ENCODE measurements at regions not wholly inside any gene's neighbourhood (a gene's known extent, or its start where the extent isn't known, plus 50 kb on each side); places are given as distances from the start of the nearest gene placed in this dataset.

GRCh38 chr6:158911746-158912480, 88.1 kb downstream of the RSPH3 start:
- TF ChIP-seq CTCF (IDR thresholded peaks at IDR 0.05; ENCODE audit: insufficient read depth, low read depth, low read length) = no peak
- DNase-seq (ENCODE audit: low read depth) = no peak
- H3K4me3 ChIP-seq (ENCODE audit: low read depth, low read length) = no peak overlapping the region

- TF ChIP-seq CTCF (IDR thresholded peaks at IDR 0.05; ENCODE audit: insufficient read depth, low read depth, low read length) = no peak
- H3K4me3 ChIP-seq (ENCODE audit: low read depth, low read length) = no peak overlapping the region
- DNase-seq (ENCODE audit: low read depth) = no peak
Observed at GRCh38 chr6:158910484-158911440, 89.2 kb downstream of the RSPH3 start.

GRCh38 chr6:158909938-158910337, 90.1 kb downstream of the RSPH3 start:
- H3K4me3 ChIP-seq (ENCODE audit: low read depth, low read length) = no peak overlapping the region
- no peak for TF ChIP-seq CTCF (IDR thresholded peaks at IDR 0.05; ENCODE audit: insufficient read depth, low read depth, low read length)
- DNase-seq (ENCODE audit: low read depth) = no peak

GRCh38 chr6:158908606-158909005, 89.4 kb upstream of the EZR start:
- TF ChIP-seq CTCF (IDR thresholded peaks at IDR 0.05; ENCODE audit: insufficient read depth, low read depth, low read length) = no peak

GRCh38 chr6:158907931-158908330, 88.8 kb upstream of the EZR start:
- no peak for DNase-seq (ENCODE audit: low read depth)
- no peak overlapping the region for H3K4me3 ChIP-seq (ENCODE audit: low read depth, low read length)
- TF ChIP-seq CTCF (IDR thresholded peaks at IDR 0.05; ENCODE audit: insufficient read depth, low read depth, low read length) = no peak

More at GRCh38 chr6:158908606-158909005, 89.4 kb upstream of the EZR start:
- no peak overlapping the region for H3K4me3 ChIP-seq (ENCODE audit: low read depth, low read length)
- DNase-seq (ENCODE audit: low read depth) = no peak

- DNase-seq (ENCODE audit: low read depth) = no peak
- H3K4me3 ChIP-seq (ENCODE audit: low read depth, low read length) = no peak overlapping the region
- no peak for TF ChIP-seq CTCF (IDR thresholded peaks at IDR 0.05; ENCODE audit: insufficient read depth, low read depth, low read length)
Observed at GRCh38 chr6:158906926-158907325, 87.8 kb upstream of the EZR start.
